ENCODE measurements at regions not wholly inside any gene's neighbourhood (a gene's known extent, or its start where the extent isn't known, plus 50 kb on each side); places are given as distances from the start of the nearest gene placed in this dataset.

DNA sequence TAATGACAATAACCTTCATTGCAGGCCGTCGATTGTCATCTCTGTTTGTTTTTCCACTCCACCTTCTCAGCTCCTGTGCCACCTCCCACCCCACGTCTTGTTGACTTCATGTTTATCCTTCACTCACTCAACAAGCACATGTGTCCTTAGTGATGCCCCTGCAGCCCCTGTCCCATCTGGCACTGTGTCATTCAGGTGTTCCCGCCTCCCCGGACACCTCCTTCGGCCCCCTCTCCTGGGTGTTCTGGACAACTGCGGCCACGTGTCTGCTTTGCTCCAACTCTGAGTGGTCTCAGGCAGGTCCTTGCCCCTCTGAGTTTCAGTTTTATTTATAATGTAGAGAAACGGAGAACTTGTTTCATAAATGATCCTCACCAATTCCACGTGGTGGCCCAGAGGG, 91.0 kb upstream of the COL5A1 start:
- TF ChIP-seq POLR2A (IDR thresholded peaks at IDR 0.05; ENCODE audit: low read depth, low read length), result no peak
- no peak for TF ChIP-seq POLR2AphosphoS5 (IDR thresholded peaks at IDR 0.05; ENCODE audit: low read depth, low read length)
- no peak for TF ChIP-seq TAF1 (IDR thresholded peaks at IDR 0.05; ENCODE audit: low read depth, low read length)
- TF ChIP-seq SPI1 (IDR thresholded peaks at IDR 0.05; ENCODE audit: low read depth, low read length), result no peak
- no peak for TF ChIP-seq PAX5 (IDR thresholded peaks at IDR 0.05; ENCODE audit: insufficient read depth, low read length, severe bottlenecking)
- TF ChIP-seq POU2F2 (IDR thresholded peaks at IDR 0.05; ENCODE audit: low read depth, low read length), result no peak

Data from GM12891 (cell line).